OCI-LY1 (cell line): ENCODE measurements at regions not wholly inside any gene's neighbourhood (a gene's known extent, or its start where the extent isn't known, plus 50 kb on each side); places are given as distances from the start of the nearest gene placed in this dataset.

Source experiments
- EZH2 ChIP-seq: fragments of 200-600 bp; sonication (generic), shearing (Covaris generic); IDR thresholded peaks from 2 replicates; pipeline ENCODE4 v1.8.0; 2017; ENCODE audit warnings: borderline replicate concordance, mixed run types, mild to moderate bottlenecking, antibody characterized with exemption, low read length, moderate library complexity, mixed read lengths
- TF ChIP-seq, protein P1 (sequence below): fragments of 200-600 bp; sonication (generic), shearing (Covaris generic); IDR thresholded peaks from 2 replicates; pipeline ENCODE4 v1.5.1; 2017; ENCODE audit warnings: mild to moderate bottlenecking, antibody characterized with exemption, low read length, moderate library complexity, mixed read lengths

DNA sequence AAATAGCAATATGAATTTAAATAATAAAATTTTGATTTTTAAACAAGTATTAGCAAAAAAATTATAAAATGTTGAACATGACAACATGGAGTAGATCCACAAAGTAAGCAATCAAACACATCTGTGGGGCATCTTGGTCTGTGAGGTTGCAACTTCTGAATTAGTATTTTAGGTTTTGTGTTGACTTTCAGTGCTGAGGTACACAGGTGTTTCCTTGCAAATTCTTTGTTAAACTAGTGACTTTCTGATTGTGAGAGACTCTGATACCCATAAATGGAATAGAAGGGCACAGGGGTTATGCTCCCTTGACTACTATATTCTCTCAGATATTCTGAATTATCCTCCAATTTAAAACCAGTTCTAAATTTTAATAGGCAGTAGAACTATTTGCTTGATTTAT is 841.7 kb downstream of the CDH8 start:
- no peak for TF ChIP-seq EZH2
- TF ChIP-seq, protein P1, sequence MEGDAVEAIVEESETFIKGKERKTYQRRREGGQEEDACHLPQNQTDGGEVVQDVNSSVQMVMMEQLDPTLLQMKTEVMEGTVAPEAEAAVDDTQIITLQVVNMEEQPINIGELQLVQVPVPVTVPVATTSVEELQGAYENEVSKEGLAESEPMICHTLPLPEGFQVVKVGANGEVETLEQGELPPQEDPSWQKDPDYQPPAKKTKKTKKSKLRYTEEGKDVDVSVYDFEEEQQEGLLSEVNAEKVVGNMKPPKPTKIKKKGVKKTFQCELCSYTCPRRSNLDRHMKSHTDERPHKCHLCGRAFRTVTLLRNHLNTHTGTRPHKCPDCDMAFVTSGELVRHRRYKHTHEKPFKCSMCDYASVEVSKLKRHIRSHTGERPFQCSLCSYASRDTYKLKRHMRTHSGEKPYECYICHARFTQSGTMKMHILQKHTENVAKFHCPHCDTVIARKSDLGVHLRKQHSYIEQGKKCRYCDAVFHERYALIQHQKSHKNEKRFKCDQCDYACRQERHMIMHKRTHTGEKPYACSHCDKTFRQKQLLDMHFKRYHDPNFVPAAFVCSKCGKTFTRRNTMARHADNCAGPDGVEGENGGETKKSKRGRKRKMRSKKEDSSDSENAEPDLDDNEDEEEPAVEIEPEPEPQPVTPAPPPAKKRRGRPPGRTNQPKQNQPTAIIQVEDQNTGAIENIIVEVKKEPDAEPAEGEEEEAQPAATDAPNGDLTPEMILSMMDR: no peak
